Ovary (tissue), 3 donors: ENCODE measurements at regions not wholly inside any gene's neighbourhood (a gene's known extent, or its start where the extent isn't known, plus 50 kb on each side); places are given as distances from the start of the nearest gene placed in this dataset.

Source experiments
- EP300 ChIP-seq: sonication (generic); formaldehyde crosslinking; IDR thresholded peaks from one replicate; pipeline ENCODE4 v1.6.1; 2017; ENCODE audit warnings: antibody characterized with exemption
- POLR2A ChIP-seq: fragments of 450-650 bp; IDR thresholded peaks from one replicate; pipeline ENCODE4 v1.6.1; 2017; ENCODE audit warnings: antibody characterized with exemption, mild to moderate bottlenecking, moderate library complexity
- TF ChIP-seq, protein P1 (sequence below), 3 donors: fragments of 450-650 bp in 2 of 3; fragments of 200-600 bp in 1 of 3; IDR thresholded peaks; one replicate each; pipeline versions ENCODE4 v1.5.1 to v1.8.0; 2016 to 2022; ENCODE audit warnings: antibody characterized with exemption in 3 of 3, mild to moderate bottlenecking in 1 of 3
- donor health status: DM: no; HTN: no; CAD: no.

DNA sequence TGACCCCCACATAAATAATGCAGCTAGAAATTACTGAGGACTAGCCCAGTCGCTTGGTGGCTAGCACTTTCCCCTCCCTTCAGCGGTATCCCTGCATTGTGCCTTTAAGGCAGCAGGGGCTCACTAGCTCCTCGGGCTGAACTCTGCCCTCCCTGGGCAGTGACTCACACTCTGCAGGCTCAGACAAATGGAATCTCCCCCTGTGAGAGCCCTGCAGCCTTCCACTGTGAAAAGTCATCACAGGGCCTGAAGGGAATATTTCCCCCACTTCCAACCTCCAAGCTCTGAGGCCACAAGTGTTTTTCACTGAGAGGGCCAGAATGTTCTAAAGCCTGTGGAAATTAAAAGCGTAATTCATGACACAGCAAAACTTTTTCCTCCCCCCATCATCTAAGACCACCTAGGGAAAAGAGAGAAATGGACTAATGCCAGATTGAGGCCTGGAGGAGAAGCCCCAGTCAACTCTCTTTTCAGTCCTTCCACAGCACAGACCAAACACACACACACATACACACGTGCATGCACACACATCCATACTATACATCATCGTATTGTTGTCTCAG lies 93.6 kb upstream of the COL1A2 start:
- TF ChIP-seq, protein P1, sequence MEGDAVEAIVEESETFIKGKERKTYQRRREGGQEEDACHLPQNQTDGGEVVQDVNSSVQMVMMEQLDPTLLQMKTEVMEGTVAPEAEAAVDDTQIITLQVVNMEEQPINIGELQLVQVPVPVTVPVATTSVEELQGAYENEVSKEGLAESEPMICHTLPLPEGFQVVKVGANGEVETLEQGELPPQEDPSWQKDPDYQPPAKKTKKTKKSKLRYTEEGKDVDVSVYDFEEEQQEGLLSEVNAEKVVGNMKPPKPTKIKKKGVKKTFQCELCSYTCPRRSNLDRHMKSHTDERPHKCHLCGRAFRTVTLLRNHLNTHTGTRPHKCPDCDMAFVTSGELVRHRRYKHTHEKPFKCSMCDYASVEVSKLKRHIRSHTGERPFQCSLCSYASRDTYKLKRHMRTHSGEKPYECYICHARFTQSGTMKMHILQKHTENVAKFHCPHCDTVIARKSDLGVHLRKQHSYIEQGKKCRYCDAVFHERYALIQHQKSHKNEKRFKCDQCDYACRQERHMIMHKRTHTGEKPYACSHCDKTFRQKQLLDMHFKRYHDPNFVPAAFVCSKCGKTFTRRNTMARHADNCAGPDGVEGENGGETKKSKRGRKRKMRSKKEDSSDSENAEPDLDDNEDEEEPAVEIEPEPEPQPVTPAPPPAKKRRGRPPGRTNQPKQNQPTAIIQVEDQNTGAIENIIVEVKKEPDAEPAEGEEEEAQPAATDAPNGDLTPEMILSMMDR (IDR thresholded peaks at IDR 0.05), result no peak
- TF ChIP-seq EP300 (no peak), POLR2A (no peak)
